ENCODE measurements at regions not wholly inside any gene's neighbourhood (a gene's known extent, or its start where the extent isn't known, plus 50 kb on each side); places are given as distances from the start of the nearest gene placed in this dataset.

DNA sequence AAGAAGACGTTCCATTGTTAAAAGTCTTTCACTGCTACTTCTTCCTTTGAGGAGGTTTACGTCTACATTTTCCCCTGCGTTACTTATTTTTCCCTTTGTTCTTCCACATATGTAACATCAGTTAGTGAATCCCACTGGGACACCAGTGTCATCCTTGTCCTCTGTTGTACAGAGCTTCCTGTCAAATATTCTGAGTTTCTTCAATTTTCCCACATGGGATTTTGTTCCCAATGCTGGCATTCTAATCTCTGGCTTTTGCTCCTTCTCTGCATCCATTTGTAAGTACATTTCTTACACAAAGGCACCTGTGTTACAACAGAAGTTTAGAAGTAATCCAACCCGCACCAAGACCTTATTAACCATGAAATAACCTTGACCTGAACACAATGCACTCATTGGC is 627.4 kb upstream of the PFKP start:
- Mint-ChIP-seq H3K36me3 (ENCODE audit: low read depth) (no peaks in the 10 kb centered on the region), H3K4me1 (no peaks in the 10 kb centered on the region), H3K9me3 (no peaks in the 10 kb centered on the region), H3K27me3 (peaks cover 7% of the 10 kb centered on the region), H3K27ac (no peak overlapping the region), H3K4me3 (no peak overlapping the region)
- ATAC-seq (replicated peaks), result no peak

GRCh38 chr10:2439000-2439399 is 628.3 kb upstream of the PFKP start:
- Mint-ChIP-seq H3K27ac (no peak overlapping the region), H3K9me3 (no peaks in the 10 kb centered on the region), H3K36me3 (ENCODE audit: low read depth) (no peaks in the 10 kb centered on the region), H3K4me3 (no peak overlapping the region), H3K27me3 (peaks cover 7% of the 10 kb centered on the region), H3K4me1 (no peaks in the 10 kb centered on the region)
- ATAC-seq (replicated peaks), result no peak

DNA sequence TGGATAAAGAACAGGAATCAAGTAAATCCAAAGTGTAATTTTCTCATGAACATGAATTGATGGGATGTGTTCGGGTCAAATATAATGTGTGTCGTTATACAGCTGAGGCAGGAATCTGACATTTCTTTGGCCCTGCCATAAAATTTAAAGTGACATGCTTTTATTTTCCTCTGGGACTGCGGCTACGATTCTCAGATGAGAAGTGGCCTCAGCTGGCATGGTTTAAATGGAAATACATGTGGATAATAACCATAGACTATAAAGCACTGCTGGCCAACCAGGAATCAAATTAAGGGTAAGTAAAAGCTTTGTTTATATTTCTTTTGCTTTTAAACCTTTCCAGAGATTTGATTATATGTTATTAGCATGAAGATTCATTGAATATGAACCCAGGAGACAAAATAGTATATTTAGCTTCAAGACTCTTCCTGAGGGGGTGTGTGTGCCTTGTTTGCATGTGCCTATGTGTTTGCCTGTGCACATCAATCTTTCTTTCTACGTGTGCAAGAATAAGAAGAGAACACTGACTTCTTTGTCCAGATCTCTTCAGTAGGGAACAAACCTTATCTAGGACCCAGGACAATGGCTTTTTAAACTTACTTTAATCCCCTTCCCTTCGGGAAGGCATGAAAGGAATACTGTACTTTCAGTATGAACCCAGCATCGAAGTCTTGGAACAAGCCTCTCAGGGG is 629.0 kb upstream of the PFKP start:
- H3K27me3 Mint-ChIP-seq, result peaks cover 7% of the 10 kb centered on the region
- no peaks in the 10 kb centered on the region for H3K4me1 Mint-ChIP-seq
- no peak overlapping the region for H3K27ac Mint-ChIP-seq
- ATAC-seq (replicated peaks), result no peak
- no peak overlapping the region for H3K4me3 Mint-ChIP-seq
- H3K36me3 Mint-ChIP-seq (ENCODE audit: low read depth), result no peaks in the 10 kb centered on the region
- H3K9me3 Mint-ChIP-seq, result no peaks in the 10 kb centered on the region

DNA sequence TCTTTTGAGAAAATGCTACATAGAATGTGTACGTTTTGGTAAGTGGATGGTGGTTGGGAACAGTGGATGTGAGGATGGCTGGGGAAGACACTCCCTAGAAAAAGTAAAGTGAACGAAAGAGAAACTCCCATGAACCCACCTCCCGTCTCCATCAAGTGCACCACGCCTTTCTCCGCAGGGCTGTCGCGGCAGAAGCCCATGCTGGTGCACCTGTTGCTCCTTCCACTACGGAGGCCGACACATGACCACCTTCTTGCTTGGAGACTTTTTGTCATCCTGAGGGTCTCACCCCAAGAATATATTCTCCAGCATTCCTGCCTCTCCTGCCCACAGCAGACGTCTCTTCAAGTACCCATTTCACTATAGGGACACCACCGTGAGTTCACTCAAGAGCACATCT is 630.4 kb upstream of the PFKP start:
- no peak for ATAC-seq (replicated peaks)

DNA sequence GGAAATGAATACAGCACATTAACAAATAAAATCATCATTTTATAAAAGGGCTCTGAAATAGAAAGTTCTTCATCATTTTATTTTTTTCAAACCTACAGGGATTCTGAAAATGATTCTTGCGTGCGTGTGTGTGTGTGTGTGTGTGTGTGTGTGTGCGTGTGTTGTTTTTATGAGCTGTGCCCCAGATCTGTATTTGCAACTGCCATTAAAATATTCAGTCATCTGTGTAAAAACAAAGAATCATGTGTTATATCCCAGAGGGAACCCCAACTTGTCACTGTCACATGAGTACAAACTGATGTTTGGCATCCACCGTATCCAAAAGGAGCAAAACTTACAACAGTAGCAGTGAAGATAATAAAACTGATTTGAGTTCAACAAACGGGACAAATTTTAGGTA is 635.4 kb upstream of the PFKP start:
- H3K4me3 Mint-ChIP-seq, result no peak overlapping the region
- no peaks in the 10 kb centered on the region for H3K4me1 Mint-ChIP-seq
- no peaks in the 10 kb centered on the region for H3K9me3 Mint-ChIP-seq
- no peak overlapping the region for H3K27ac Mint-ChIP-seq
- no peak for ATAC-seq (replicated peaks)
- H3K27me3 Mint-ChIP-seq, result no peaks in the 10 kb centered on the region
- no peaks in the 10 kb centered on the region for H3K36me3 Mint-ChIP-seq (ENCODE audit: low read depth)

More for the DNA sequence above, 630.4 kb upstream of the PFKP start:
- peaks cover 4% of the 10 kb centered on the region for H3K27me3 Mint-ChIP-seq
- no peak overlapping the region for H3K4me3 Mint-ChIP-seq
- no peak overlapping the region for H3K27ac Mint-ChIP-seq
- no peaks in the 10 kb centered on the region for H3K36me3 Mint-ChIP-seq (ENCODE audit: low read depth)
- no peaks in the 10 kb centered on the region for H3K9me3 Mint-ChIP-seq
- no peaks in the 10 kb centered on the region for H3K4me1 Mint-ChIP-seq

DNA sequence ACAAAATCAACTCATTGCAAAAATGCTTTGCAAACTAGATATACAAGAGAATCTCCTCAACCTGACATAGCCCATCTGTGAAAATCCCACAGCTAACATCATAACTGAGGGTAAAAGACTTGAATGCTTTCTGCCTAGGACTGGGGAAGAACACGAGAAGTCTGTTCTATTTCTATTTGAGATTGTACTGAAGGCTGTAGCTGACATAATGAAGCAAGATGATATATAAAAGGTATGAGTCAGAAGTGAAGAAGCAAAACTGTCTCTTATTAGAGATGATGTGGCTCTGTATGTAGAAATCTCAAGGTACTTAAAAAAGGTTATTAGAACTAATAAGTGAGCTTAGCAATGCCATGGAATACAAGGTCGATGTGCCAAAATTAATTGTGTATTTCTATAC is 639.9 kb upstream of the PFKP start:
- ATAC-seq (replicated peaks), result no peak
- no peaks in the 10 kb centered on the region for H3K4me1 Mint-ChIP-seq
- no peaks in the 10 kb centered on the region for H3K9me3 Mint-ChIP-seq
- H3K36me3 Mint-ChIP-seq (ENCODE audit: low read depth), result no peaks in the 10 kb centered on the region
- no peak overlapping the region for H3K27ac Mint-ChIP-seq
- H3K4me3 Mint-ChIP-seq, result no peak overlapping the region
- no peaks in the 10 kb centered on the region for H3K27me3 Mint-ChIP-seq

- no peak overlapping the region for H3K27ac Mint-ChIP-seq
- H3K36me3 Mint-ChIP-seq (ENCODE audit: low read depth), result no peaks in the 10 kb centered on the region
Measured at GRCh38 chr10:2425320-2425719, 642.0 kb upstream of the PFKP start.

GRCh38 chr10:2414562-2414961 is 652.8 kb upstream of the PFKP start:
- H3K27me3 Mint-ChIP-seq, result peaks cover 2% of the 10 kb centered on the region
- no peaks in the 10 kb centered on the region for H3K9me3 Mint-ChIP-seq
- H3K4me3 Mint-ChIP-seq, result no peak overlapping the region
- no peak for ATAC-seq (replicated peaks)
- no peaks in the 10 kb centered on the region for H3K36me3 Mint-ChIP-seq (ENCODE audit: low read depth)
- H3K4me1 Mint-ChIP-seq, result no peaks in the 10 kb centered on the region
- H3K27ac Mint-ChIP-seq, result no peak overlapping the region

More at GRCh38 chr10:2425320-2425719, 642.0 kb upstream of the PFKP start:
- no peak for ATAC-seq (replicated peaks)
- no peaks in the 10 kb centered on the region for H3K27me3 Mint-ChIP-seq
- H3K9me3 Mint-ChIP-seq, result no peaks in the 10 kb centered on the region
- H3K4me3 Mint-ChIP-seq, result no peak overlapping the region
- H3K4me1 Mint-ChIP-seq, result no peaks in the 10 kb centered on the region

DNA sequence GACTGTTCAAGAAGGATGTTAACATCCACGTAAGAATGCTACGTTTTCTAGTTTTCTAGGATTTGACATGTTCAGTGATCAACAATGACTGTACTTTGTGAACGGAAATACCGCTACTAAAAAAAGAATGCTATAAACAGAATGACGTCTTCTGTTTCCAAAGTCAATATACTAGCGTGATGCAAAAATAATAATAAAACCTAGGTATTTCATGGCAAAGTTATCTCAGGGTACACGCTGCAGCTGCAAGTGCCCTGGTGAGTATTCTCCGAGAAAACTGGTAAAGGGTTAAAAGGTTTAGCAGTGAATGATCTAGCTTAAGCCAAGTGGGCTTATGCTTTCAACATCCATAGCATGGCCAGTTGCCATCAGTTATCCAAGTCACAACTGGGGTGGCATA is 653.3 kb upstream of the PFKP start:
- H3K27me3 Mint-ChIP-seq, result peaks cover 2% of the 10 kb centered on the region
- H3K9me3 Mint-ChIP-seq, result no peaks in the 10 kb centered on the region
- ATAC-seq (replicated peaks), result no peak
- H3K4me1 Mint-ChIP-seq, result no peaks in the 10 kb centered on the region
- no peak overlapping the region for H3K4me3 Mint-ChIP-seq
- H3K27ac Mint-ChIP-seq, result no peak overlapping the region
- no peaks in the 10 kb centered on the region for H3K36me3 Mint-ChIP-seq (ENCODE audit: low read depth)

DNA sequence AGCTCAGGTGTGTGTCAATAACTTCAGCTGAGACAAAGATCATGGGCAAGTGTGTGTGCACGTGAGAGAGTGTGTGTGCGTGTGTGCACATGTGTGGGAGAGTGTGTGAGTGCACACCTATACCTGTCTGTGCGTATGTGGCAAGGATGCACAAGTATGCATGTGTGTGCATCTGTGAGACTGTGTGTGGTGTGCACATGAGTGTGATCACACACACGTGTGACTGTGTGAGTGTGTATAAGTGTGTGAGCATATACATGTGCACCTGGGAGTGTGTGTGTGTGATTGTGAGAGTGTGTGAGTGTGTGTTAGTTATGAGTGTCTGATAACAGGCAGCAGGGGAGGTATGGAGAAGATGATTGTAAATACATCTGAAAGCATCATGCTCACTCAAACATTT is 657.3 kb upstream of the PFKP start:
- Mint-ChIP-seq H3K4me1 (no peaks in the 10 kb centered on the region), H3K27me3 (peaks cover 4% of the 10 kb centered on the region), H3K9me3 (no peaks in the 10 kb centered on the region), H3K36me3 (ENCODE audit: low read depth) (no peaks in the 10 kb centered on the region), H3K4me3 (no peak overlapping the region), H3K27ac (no peak overlapping the region)
- no peak for ATAC-seq (replicated peaks)

- H3K27me3 Mint-ChIP-seq, result peaks cover 4% of the 10 kb centered on the region
- no peaks in the 10 kb centered on the region for H3K36me3 Mint-ChIP-seq (ENCODE audit: low read depth)
- H3K4me3 Mint-ChIP-seq, result no peak overlapping the region
- no peak overlapping the region for H3K27ac Mint-ChIP-seq
- ATAC-seq (replicated peaks), result no peak
- H3K9me3 Mint-ChIP-seq, result no peaks in the 10 kb centered on the region
- no peaks in the 10 kb centered on the region for H3K4me1 Mint-ChIP-seq
Measured at GRCh38 chr10:2401459-2401858, 664.1 kb upstream of the ADARB2 start.

DNA sequence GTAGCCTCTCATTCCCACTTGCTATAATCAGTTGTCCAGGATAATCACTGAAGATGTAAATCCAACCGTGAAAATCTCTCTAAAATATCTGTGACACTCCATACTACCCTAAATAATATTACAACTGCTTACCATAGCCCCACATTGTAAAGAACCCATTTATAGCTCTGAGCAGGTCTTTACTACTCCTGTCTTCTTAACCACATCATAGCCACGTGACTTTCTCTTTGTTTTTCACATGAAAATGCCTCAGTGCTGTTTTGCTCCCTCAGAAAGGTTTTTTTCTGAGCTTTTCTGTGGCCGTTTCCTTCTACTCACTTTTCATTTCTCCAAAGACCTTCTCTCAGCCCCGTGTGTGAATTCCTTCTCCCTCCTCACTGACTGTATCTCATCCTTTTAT is 662.2 kb upstream of the ADARB2 start:
- Mint-ChIP-seq H3K36me3 (ENCODE audit: low read depth) (no peaks in the 10 kb centered on the region), H3K27me3 (no peaks in the 10 kb centered on the region), H3K4me3 (no peak overlapping the region), H3K9me3 (no peaks in the 10 kb centered on the region), H3K4me1 (no peaks in the 10 kb centered on the region), H3K27ac (no peak overlapping the region)
- no peak for ATAC-seq (replicated peaks)

GRCh38 chr10:2392145-2392812 is 655.0 kb upstream of the ADARB2 start:
- Mint-ChIP-seq H3K27ac (no peak overlapping the region), H3K4me1 (no peaks in the 10 kb centered on the region), H3K36me3 (ENCODE audit: low read depth) (no peaks in the 10 kb centered on the region), H3K9me3 (no peaks in the 10 kb centered on the region), H3K4me3 (no peak overlapping the region), H3K27me3 (peaks cover 4% of the 10 kb centered on the region)
- ATAC-seq (replicated peaks), result no peak

- no peaks in the 10 kb centered on the region for H3K4me1 Mint-ChIP-seq
- no peaks in the 10 kb centered on the region for H3K36me3 Mint-ChIP-seq (ENCODE audit: low read depth)
- no peak for ATAC-seq (replicated peaks)
- peaks cover 7% of the 10 kb centered on the region for H3K9me3 Mint-ChIP-seq
- peaks cover 8% of the 10 kb centered on the region for H3K27me3 Mint-ChIP-seq
- H3K4me3 Mint-ChIP-seq, result no peak overlapping the region
- H3K27ac Mint-ChIP-seq, result no peak overlapping the region
Measured at GRCh38 chr10:2387672-2388071, 650.3 kb upstream of the ADARB2 start.

- H3K4me1 Mint-ChIP-seq, result no peaks in the 10 kb centered on the region
- H3K27me3 Mint-ChIP-seq, result peaks cover 8% of the 10 kb centered on the region
- no peak for ATAC-seq (replicated peaks)
Measured at GRCh38 chr10:2387261-2387660, 649.9 kb upstream of the ADARB2 start.

More at GRCh38 chr10:2387261-2387660, 649.9 kb upstream of the ADARB2 start:
- Mint-ChIP-seq H3K36me3 (ENCODE audit: low read depth) (no peaks in the 10 kb centered on the region), H3K27ac (no peak overlapping the region), H3K9me3 (peaks cover 7% of the 10 kb centered on the region), H3K4me3 (no peak overlapping the region)
